SIG-M5 treated with dmso at 0.1 percent for 504 hours (cell line): ENCODE measurements at regions not wholly inside any gene's neighbourhood (a gene's known extent, or its start where the extent isn't known, plus 50 kb on each side); places are given as distances from the start of the nearest gene placed in this dataset.
A peak's percentile ranks its signal among the peaks of the same experiment; 100 is the strongest.
"Not testable (repeated sequence)": the region's sequence is repeated elsewhere in the genome, so short reads cannot be mapped to it uniquely, and the experiment has no call there.

Experiments used
- DNase-seq: peaks from one replicate; lab custom pipeline; 2025; ENCODE audit not compliant: unreplicated experiment; lab: John Stamatoyannopoulos, UW

DNA sequence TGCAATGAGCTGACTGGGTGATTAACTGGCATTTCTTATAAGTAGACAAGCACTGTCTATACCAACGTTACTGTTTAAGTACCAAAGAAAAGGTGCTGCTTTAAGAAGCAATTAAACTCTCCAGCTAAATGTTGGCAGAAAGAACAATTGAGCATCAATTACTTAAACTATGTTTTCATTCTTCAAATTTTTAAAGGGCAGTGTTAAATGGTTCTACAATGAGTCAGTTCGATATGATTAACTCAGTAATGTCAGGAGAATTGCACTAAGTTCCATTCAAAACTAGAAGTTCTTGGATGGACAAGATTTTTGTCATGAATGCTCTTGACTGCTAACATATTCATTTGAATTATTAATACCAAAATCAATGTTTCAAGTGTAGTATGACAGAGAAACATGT, 593.7 kb downstream of the DNAH5 start:
- DNase-seq, result no peak

GRCh38 chr5:13348568-13348967, 595.9 kb downstream of the DNAH5 start:
- DNase-seq, result no peak

DNA sequence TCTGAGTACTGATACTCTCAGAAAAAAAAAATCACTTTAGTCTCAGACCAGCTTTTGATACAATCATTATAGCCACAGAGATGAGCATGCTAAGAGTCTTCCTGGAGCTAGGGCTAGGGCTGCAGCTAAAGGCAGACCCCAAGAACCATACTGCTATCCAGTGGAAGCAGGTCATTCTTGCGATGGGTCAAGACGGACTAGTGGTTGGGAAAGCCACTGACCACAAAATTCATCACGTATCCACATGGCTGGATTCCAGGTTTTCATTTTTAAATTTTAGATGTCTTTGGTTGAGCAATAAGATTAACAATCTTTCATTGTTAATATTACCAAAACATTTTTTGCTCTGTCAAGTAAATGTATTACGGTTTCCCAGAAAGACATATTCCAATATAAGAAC, 598.1 kb downstream of the DNAH5 start:
- no peak for DNase-seq

DNA sequence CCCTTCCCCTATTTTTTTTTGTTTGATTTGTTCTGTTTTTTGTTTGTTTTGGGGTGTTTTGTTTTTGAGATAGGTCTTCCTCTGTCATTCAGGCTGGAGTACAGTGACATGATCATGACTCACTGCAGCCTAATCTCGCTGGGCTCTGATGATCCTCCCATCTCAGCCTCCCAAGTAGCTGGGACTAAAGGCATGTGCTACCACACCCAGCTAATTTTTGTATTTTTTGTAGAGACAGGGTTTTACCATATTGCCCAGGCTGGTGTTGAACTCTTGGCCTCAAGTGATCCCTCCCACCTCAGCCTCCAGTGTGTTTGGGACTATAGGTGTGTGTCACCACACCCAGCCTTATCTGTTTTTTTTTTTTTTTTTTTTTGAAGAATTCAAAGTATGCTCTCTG, 605.4 kb downstream of the DNAH5 start:
- DNase-seq, result no peak

- not testable (repeated sequence) for DNase-seq
These were observed 609.5 kb downstream of the DNAH5 start for GRCh38 chr5:13335026-13335425.

DNA sequence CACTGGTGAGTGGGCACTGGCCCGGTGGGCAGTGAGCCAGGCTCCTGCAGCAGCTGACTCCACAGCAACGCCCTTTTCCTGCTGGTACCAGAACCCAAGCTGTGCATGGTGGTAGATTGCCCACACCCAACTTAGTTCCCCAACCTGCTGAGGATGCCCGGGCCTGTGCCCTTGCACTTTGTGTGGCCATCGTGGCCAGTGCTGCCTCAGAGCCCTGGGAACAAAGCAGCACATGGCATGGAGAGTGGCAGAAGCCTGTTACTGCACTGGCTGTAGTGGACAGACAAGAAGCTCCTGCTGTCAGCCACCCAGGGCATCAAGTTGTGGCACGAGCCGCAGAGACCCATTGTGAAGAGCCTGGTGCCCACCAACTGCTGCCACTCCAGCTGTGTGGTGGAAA, 612.9 kb downstream of the DNAH5 start:
- no peak for DNase-seq

DNA sequence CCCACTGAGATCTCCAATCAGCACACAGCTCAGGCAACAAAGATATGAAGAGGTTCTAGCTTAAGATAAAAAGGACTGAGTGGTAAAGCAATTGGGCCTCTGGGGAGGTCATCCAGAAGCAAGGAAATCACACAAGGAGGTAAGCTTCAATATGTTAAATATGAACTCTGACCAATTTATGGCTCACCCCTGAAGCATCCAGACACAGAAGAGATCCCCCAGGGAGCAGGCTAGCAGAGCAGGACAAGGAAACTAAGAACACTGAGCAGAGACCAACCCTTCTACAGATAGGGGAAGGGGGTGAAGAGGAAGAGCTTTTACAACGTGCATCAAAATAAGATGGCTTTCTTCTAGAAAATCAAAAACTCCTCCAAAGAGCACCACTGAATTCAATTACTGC, 616.2 kb downstream of the DNAH5 start:
- no peak for DNase-seq

- no peak for DNase-seq
These were observed 618.7 kb downstream of the DNAH5 start for GRCh38 chr5:13325765-13326164.

DNA sequence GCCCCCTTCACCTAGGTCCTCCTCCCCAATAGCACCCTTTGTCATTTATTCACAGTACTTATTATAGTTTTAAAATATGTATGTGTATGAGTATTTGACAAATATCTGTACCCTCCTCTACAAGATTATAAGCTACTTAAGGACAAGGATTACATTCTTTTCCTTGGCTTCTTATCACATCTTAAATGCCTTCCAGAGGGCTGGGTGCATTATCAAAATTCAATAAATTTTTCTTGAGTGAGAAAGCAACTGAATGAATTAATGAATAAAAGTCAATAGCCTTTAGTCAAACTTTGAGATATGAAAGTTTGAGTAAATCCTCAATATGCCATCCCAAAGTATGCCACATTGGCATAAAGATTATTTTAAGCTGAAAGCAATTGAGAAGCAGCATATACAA, 621.7 kb downstream of the DNAH5 start:
- no peak for DNase-seq

- DNase-seq, result no peak
These were observed 626.8 kb downstream of the DNAH5 start for GRCh38 chr5:13317654-13318053.

- no peak for DNase-seq
These were observed 628.3 kb downstream of the DNAH5 start for GRCh38 chr5:13316176-13316575.

GRCh38 chr5:13307480-13307879, 637.0 kb downstream of the DNAH5 start:
- DNase-seq, result no peak

GRCh38 chr5:13303445-13303844, 641.0 kb downstream of the DNAH5 start:
- DNase-seq, result peak; percentile 31

GRCh38 chr5:13278811-13279210, 665.7 kb downstream of the DNAH5 start:
- no peak for DNase-seq

DNA sequence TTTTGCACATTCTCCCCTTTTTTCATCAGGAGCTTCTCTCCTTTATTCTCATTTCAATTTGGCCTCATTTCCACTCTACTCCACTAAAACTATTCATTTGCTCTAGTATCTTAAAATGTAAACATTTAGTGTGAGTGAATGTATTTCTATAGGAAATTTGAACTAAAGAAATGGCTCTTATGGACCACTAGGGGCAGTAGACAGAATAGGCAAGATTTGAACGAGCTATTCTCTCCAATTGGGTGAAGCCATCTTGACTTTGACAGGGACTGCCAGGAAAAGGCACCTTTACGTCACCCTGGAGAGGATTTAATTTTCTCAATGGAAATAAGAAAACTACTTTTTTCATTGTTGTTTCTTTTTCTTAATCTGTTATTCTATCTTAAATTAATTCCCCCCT, 666.3 kb downstream of the DNAH5 start:
- DNase-seq, result no peak

DNA sequence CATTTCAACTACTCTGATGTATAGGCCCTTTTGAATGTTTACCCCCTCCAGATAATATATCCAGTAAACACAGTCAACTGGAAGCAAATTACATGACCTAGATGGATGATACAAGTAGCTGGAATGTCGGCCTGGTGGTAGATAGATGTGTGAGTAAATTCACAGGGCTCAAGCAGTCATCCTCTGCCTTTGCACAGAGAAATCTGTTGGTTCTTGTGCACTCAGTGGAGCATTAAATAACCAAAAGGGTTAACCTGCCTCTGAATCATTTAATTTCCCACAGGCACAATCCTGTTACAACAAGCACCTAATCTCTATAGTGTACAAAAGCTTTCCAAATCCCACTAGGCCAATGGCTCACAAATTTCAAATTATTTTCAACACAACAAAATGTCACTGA, 668.3 kb downstream of the DNAH5 start:
- DNase-seq, result no peak

- DNase-seq, result no peak
These were observed 680.8 kb downstream of the DNAH5 start for GRCh38 chr5:13263701-13264100.

DNA sequence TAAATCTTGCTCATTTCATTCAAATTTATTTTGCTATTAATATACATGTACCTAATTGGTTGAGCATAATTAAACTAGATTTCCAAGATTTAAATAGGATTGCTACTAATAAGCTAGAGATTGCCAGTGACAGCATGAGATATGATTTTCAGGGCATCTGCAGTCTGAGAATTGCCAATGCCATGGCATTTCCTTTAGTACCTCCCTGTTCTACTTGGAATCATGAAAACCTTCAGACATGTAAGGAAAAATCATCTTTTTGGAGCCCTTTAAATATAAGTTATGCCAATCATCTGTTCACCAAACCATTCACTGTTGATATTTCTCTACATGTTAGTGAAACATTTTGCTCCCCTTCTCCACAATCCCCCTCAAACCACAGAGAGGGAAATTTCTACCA, 691.4 kb downstream of the DNAH5 start:
- DNase-seq, result no peak

DNA sequence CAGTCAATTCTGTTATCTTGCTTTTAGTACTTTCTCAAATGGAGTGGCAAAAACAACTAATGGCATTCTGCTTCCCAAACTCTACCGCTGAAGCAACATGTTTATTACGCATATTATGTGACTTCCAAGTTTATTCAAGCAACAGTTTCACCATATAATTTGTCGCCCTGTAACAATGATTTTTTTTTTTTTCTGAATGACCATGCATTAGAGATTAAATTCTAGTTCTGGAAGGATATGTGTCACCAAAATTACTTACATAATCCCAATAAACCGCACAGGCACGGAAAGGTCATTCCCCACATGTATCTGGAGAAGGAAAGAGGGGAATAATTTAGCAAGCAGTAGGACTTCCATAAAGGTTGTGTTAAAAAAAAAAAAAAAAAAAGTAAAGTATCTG, 691.8 kb downstream of the DNAH5 start:
- DNase-seq, result no peak

DNA sequence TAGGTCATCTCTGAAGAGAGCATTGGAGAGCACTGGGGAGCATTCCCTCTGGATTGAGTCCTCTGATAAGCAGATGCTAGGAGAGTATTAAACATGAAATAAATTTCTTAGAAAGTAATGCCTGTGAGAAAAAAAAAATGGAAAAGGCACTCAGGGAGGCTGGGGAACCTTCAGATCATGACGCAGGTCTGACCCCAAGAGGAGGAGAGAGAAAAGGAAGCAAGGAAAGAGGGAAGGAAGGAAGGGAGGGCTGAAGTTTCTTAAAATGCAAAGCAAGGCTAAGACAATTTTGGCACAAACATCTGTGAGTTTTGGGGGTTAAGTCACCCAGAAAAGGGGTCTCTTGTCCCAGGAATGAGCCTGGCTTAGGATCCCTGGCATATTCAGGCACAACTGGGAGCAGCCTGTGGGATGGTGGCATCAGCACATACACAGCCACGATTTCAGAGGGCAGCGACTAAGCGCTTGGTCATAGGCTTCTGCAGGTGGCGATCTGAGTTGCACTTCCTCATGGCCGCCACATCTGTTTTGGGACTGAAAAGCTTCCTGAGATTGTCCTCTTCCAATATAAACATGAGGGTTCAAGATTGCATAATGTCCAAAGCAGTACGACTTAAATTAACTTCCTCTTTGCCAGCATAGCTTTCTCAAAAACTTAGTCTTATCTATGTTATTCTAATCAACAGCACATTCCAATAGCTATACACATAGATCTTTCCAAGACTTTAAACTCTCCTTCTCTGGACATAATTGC, 692.7 kb downstream of the DNAH5 start:
- DNase-seq, result peak; percentile 23

GRCh38 chr5:13250464-13251291, 693.8 kb downstream of the DNAH5 start:
- DNase-seq, result peak; percentile 37

DNA sequence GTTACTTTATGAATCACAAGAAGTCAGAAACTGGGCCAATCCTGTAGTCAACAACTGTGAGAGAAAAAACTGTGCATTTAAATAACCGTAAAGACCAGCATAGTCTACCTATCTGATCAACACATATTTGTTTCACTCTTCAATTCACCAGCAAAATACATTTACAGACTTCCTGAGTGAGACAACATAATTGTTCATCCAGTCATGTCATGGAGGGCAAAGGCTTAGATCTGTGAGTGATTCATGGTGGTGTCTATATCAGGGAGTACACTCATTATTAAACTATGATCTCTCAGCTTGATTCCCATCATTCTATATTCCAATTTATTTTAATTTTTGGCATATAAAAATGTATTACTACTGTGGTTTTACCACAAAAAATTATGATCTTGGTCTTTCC, 694.6 kb downstream of the DNAH5 start:
- no peak for DNase-seq
